ENCODE measurements at regions not wholly inside any gene's neighbourhood (a gene's known extent, or its start where the extent isn't known, plus 50 kb on each side); places are given as distances from the start of the nearest gene placed in this dataset.

- Histone ChIP-seq H2AK9ac (replicated peaks; ENCODE audit: low read depth, low read length, poor library complexity) (no peak overlapping the region), H3K79me1 (ENCODE audit: low read depth in 1 of 2, low read length in 2 of 2) (no peaks in the 10 kb centered on the region), H3K4me3 (ENCODE audit: insufficient read depth, low read depth, low read length) (no peak overlapping the region), H3K9me1 (ENCODE audit: insufficient read depth, low read length) (no peaks in the 10 kb centered on the region), H3K27me3 (ENCODE audit: control insufficient read depth, insufficient read depth, low read length) (no peaks in the 10 kb centered on the region), H3K4ac (ENCODE audit: low read depth, low read length) (no peak overlapping the region), H2AFZ (replicated peaks; ENCODE audit: low read length, poor library complexity) (no peak overlapping the region), H3K56ac (ENCODE audit: extremely low read depth, insufficient read depth, low read length) (no peak overlapping the region), H2BK15ac (ENCODE audit: low read depth, low read length) (no peak overlapping the region), H4K20me1 (ENCODE audit: insufficient read depth, low read length) (no peaks in the 10 kb centered on the region), H3K9ac (ENCODE audit: low read depth, low read length) (no peak overlapping the region), H3K36me3 (ENCODE audit: control insufficient read depth, insufficient read depth, low read length) (no peaks in the 10 kb centered on the region), H4K5ac (ENCODE audit: low read depth, low read length) (no peak overlapping the region), H3K18ac (ENCODE audit: low read depth, low read length) (no peak overlapping the region), H4K8ac (ENCODE audit: low read depth in 2 of 2, low read length in 2 of 2) (no peak overlapping the region), H2AK5ac (ENCODE audit: low read depth, low read length) (no peak overlapping the region), H2BK20ac (ENCODE audit: low read depth, low read length) (no peak overlapping the region), H3K14ac (replicated peaks; ENCODE audit: low read depth, low read length) (no peak overlapping the region), H2BK120ac (ENCODE audit: low read depth, low read length) (no peak overlapping the region), H3K23ac (ENCODE audit: low read depth, low read length) (no peak overlapping the region), H3K9me3 (ENCODE audit: control insufficient read depth, insufficient read depth, low read length) (peaks cover 2% of the 10 kb centered on the region; the same call in 1 of the 2 replicates), H2BK5ac (ENCODE audit: low read depth, low read length, poor library complexity, severe bottlenecking) (no peak overlapping the region), H3K4me1 (ENCODE audit: control insufficient read depth, insufficient read depth, low read length) (no peaks in the 10 kb centered on the region), H3K4me2 (ENCODE audit: low read depth, low read length) (no peak overlapping the region), H4K91ac (ENCODE audit: insufficient read depth, low read depth, low read length) (no peak overlapping the region), H3K27ac (ENCODE audit: insufficient read depth, low read length) (no peak overlapping the region)
- no peak for TF ChIP-seq RCOR1 (IDR thresholded peaks at IDR 0.05; ENCODE audit: insufficient replicate concordance, low read length)
- no peak for TF ChIP-seq MAFK (IDR thresholded peaks at IDR 0.05; ENCODE audit: low read depth, low read length)
- TF ChIP-seq RAD21 (IDR thresholded peaks at IDR 0.05; ENCODE audit: low read length) = no peak
- TF ChIP-seq MAZ (IDR thresholded peaks at IDR 0.05; ENCODE audit: borderline replicate concordance, low read depth, low read length) = no peak
- TF ChIP-seq CHD1 (IDR thresholded peaks at IDR 0.05; ENCODE audit: low read depth, low read length) = no peak
- no peak for TF ChIP-seq NFE2L2 (IDR thresholded peaks at IDR 0.05; ENCODE audit: low read depth, low read length)
- TF ChIP-seq MXI1 (IDR thresholded peaks at IDR 0.05; ENCODE audit: borderline replicate concordance, low read depth, low read length) = no peak
- TF ChIP-seq BHLHE40 (IDR thresholded peaks at IDR 0.05; ENCODE audit: low read depth, low read length) = no peak
- TF ChIP-seq SMC3 (IDR thresholded peaks at IDR 0.05; ENCODE audit: low read depth, low read length) = no peak
- no peak for TF ChIP-seq CTCF (conservative IDR thresholded peaks at IDR 0.05; ENCODE audit: low read depth, low read length)
- no peak for TF ChIP-seq CEBPB (IDR thresholded peaks at IDR 0.05; ENCODE audit: low read depth, low read length)
- no peak for TF ChIP-seq ELK1 (IDR thresholded peaks at IDR 0.05; ENCODE audit: borderline replicate concordance, low read depth, low read length)
- TF ChIP-seq RFX5 (IDR thresholded peaks at IDR 0.05; ENCODE audit: low read depth, low read length) = no peak
- no peak for TF ChIP-seq FOS (IDR thresholded peaks at IDR 0.05; ENCODE audit: low read depth, low read length)
- no peak for TF ChIP-seq USF2 (IDR thresholded peaks at IDR 0.05; ENCODE audit: low read depth, low read length)
- TF ChIP-seq POLR2A (IDR thresholded peaks at IDR 0.05; ENCODE audit: low read depth, low read length) = no peak
- dilution Hi-C loops (cut with HindIII; ENCODE audit: low sequenced_read_pairs, unreplicated experiment) (no loop called here), intact Hi-C loops (cut with micrococcal nuclease) (no loop called here), in situ Hi-C loops (cut with MboI; ENCODE audit: low sequenced_read_pairs) (no loop called here)
- DNase-seq (no peak), ATAC-seq (ENCODE audit: low read depth) (no peak)
- no TSS peak for BruUV-seq (replicated peaks)
- WGBS, 2 experiments (ENCODE audit: extremely low coverage in 2 of 2, insufficient read length in 1 of 2) = no CpG with 5 or more reads among the region's 2 CpGs
- CTCF ChIA-PET = no interaction called here
- POLR2A ChIA-PET (ENCODE audit: unreplicated experiment) = no interaction called here
Measured at GRCh38 chr7:113232885-113233284, 114.5 kb upstream of the SMIM30 start.

All from IMR-90 (cell line).